HS-5 (cell line): ENCODE measurements at regions not wholly inside any gene's neighbourhood (a gene's known extent, or its start where the extent isn't known, plus 50 kb on each side); places are given as distances from the start of the nearest gene placed in this dataset.
"Not testable (repeated sequence)": the region's sequence is repeated elsewhere in the genome, so short reads cannot be mapped to it uniquely, and the experiment has no call there.

Experiments used
- DNase-seq: peaks from one replicate; pipeline ENCODE4 v3.0.0-alpha.2; 2012; ENCODE audit warnings: low read depth

GRCh38 chr3:182344026-182344425 lies 449.3 kb upstream of the ATP11B start:
- DNase-seq, result not testable (repeated sequence)

- DNase-seq, result no peak
Observed at GRCh38 chr3:182349051-182349450, 444.3 kb upstream of the ATP11B start.

GRCh38 chr3:182349951-182350517 lies 443.3 kb upstream of the ATP11B start:
- no peak for DNase-seq

- no peak for DNase-seq
Observed at GRCh38 chr3:182357928-182358327, 435.4 kb upstream of the ATP11B start.

- no peak for DNase-seq
Observed at GRCh38 chr3:182364323-182364722, 429.0 kb upstream of the ATP11B start.

- no peak for DNase-seq
Observed at GRCh38 chr3:182364723-182365650, 428.3 kb upstream of the ATP11B start.

GRCh38 chr3:182366746-182367145 lies 426.6 kb upstream of the ATP11B start:
- DNase-seq, result no peak

- no peak for DNase-seq
Observed at GRCh38 chr3:182369861-182370260, 423.4 kb upstream of the ATP11B start.

- peak; percentile 29 for DNase-seq
Observed at GRCh38 chr3:182370949-182371348, 422.4 kb upstream of the ATP11B start.

GRCh38 chr3:182375916-182376315 lies 417.4 kb upstream of the ATP11B start:
- DNase-seq, result no peak

GRCh38 chr3:182382112-182382857 lies 411.0 kb upstream of the ATP11B start:
- DNase-seq, result no peak

- no peak for DNase-seq
Observed at GRCh38 chr3:182384221-182384620, 409.1 kb upstream of the ATP11B start.

GRCh38 chr3:182385356-182385755 lies 407.9 kb upstream of the ATP11B start:
- DNase-seq, result no peak

GRCh38 chr3:182388506-182388905 lies 404.8 kb upstream of the ATP11B start:
- DNase-seq, result no peak

- no peak for DNase-seq
Observed at GRCh38 chr3:182389071-182389815, 404.1 kb upstream of the ATP11B start.

GRCh38 chr3:182390421-182390820 lies 402.9 kb upstream of the ATP11B start:
- DNase-seq, result no peak

GRCh38 chr3:182392182-182392937 lies 400.9 kb upstream of the ATP11B start:
- DNase-seq, result no peak

- no peak for DNase-seq
Observed at GRCh38 chr3:182393151-182393550, 400.2 kb upstream of the ATP11B start.

- no peak for DNase-seq
Observed at GRCh38 chr3:182393830-182394367, 399.4 kb upstream of the ATP11B start.

GRCh38 chr3:182397164-182397563 lies 396.1 kb upstream of the ATP11B start:
- DNase-seq, result no peak
